Neuron (in vitro differentiated cells): ENCODE measurements at regions not wholly inside any gene's neighbourhood (a gene's known extent, or its start where the extent isn't known, plus 50 kb on each side); places are given as distances from the start of the nearest gene placed in this dataset.

Experiments
- H2AFZ ChIP-seq: one replicate; pipeline ENCODE4 v1.6.1; 2013; ENCODE audit warnings: low read depth, mild to moderate bottlenecking, inconsistent platforms, low read length, moderate library complexity
- H3K27me3 ChIP-seq: one replicate; pipeline ENCODE4 v1.6.1; 2013; ENCODE audit warnings: low read length; ENCODE audit not compliant: insufficient read depth
- H3K36me3 ChIP-seq: one replicate; pipeline ENCODE4 v1.6.1; 2013; ENCODE audit warnings: low read length; ENCODE audit not compliant: insufficient read depth
- H3K4me1 ChIP-seq: one replicate; pipeline ENCODE4 v1.6.1; 2013; ENCODE audit warnings: low read length; ENCODE audit not compliant: insufficient read depth
- H3K4me3 ChIP-seq: 2 replicates; pipeline ENCODE4 v1.5.1; 2013; ENCODE audit warnings: mild to moderate bottlenecking, low read length, moderate library complexity
- H3K9me3 ChIP-seq: one replicate; pipeline ENCODE4 v1.6.1; 2013; ENCODE audit warnings: low read length

DNA sequence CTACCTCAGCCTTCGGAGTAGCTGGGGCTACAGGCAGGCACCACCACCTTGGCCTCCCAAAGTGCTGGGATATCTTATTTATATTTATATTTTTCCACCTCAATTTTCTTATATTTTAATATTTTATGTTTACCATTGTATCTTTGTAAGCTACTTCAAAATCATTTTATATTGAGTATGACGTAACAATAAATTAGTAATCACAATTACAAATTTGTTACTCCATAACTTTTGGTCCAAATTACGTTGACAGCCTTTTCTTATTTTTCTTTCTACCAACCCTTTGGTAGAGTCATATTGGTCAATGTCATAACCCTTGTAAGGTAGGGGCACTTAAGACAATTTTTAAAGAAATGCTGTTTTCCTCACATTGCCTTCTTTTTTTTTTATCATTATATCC lies 104.0 kb upstream of the H2AZ1 start:
- Histone ChIP-seq H3K9me3 (no peaks in the 10 kb centered on the region), H3K4me3 (no peak overlapping the region), H3K36me3 (no peaks in the 10 kb centered on the region), H2AFZ (no peak overlapping the region), H3K27me3 (no peaks in the 10 kb centered on the region), H3K4me1 (no peaks in the 10 kb centered on the region)

DNA sequence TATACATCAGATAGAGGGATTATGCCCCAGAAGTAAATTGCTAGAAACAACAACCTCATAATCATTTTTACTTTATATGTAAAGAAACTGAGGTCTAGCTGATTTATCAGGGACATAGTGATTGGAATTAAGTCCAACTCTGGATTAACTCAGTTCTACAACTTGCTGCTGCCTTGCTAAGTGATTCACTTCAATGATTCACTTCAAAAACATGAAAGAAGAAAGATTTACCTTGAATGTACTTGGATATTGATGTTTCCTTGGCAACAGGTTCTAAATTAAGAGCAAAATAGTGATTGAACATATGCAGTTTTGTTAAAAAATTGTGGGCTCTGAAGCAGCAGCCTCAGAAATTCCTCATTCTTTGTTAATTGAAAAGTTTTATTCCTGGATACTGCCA lies 99.8 kb upstream of the H2AZ1 start:
- H3K9me3 ChIP-seq, result no peaks in the 10 kb centered on the region
- H3K27me3 ChIP-seq, result no peaks in the 10 kb centered on the region
- no peak overlapping the region for H3K4me3 ChIP-seq
- H2AFZ ChIP-seq, result no peak overlapping the region
- H3K4me1 ChIP-seq, result no peaks in the 10 kb centered on the region
- no peaks in the 10 kb centered on the region for H3K36me3 ChIP-seq

DNA sequence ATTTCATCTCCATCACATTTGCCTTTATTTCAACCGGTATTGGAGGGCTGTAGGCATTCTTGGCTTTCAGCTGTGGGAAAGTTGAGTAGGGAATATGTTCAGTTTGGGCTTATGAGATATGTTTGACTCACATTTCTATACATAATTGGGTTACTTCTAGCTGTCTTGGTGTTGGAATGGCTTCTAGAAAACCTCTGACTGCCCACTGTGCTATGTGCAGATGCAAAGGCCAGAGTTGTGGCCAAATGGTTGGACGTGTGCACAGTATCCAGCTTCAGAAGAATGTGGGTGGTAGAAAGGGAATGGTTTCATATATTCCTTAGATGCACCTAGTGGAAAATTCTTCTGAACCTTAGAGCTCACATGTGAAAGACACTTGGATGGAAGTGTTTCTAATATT lies 92.6 kb upstream of the H2AZ1 start:
- Histone ChIP-seq H3K4me1 (no peaks in the 10 kb centered on the region), H3K27me3 (no peaks in the 10 kb centered on the region), H3K4me3 (no peak overlapping the region), H2AFZ (no peak overlapping the region), H3K9me3 (no peaks in the 10 kb centered on the region), H3K36me3 (no peaks in the 10 kb centered on the region)

DNA sequence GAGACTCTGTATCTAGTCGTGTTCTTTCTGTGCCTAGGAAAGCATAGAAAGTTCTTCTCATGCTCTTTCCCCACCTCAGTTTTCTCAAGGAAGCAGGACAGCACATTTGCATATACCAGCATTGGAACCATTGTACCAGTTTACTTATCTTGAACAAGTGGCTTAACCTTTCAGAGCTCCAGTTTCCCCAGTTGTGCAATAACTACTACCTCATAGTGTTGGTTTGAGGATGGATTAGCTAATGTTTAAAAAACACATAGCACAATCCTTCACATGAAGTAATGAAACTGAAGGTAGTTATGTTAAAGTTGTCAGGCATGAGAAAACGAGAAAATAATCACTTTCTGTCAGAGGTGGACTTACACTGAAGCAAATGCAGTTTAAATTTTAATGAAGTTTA lies 92.2 kb upstream of the H2AZ1 start:
- no peaks in the 10 kb centered on the region for H3K4me1 ChIP-seq
- H3K4me3 ChIP-seq, result no peak overlapping the region
- H3K27me3 ChIP-seq, result no peaks in the 10 kb centered on the region
- no peaks in the 10 kb centered on the region for H3K9me3 ChIP-seq
- no peaks in the 10 kb centered on the region for H3K36me3 ChIP-seq
- H2AFZ ChIP-seq, result no peak overlapping the region

DNA sequence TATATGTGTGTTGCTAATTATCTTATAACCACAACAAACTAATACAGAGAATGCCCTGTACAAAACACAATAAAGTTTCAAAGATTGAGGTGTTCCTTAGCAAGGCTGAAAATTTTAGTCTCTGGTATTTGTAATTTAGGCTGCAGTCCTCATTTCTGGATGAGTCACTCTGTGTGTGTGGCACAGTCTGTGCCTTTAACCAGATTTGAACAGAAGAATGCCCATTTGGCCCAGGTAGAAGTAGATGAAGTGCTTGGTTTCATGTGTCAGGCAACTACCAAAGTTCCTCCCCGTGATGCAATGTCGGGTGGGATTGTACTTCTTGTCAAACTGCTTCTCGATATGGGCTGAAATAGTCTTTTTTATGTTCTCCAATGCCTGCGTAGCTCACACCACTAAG lies 91.6 kb upstream of the H2AZ1 start:
- Histone ChIP-seq H3K4me1 (no peaks in the 10 kb centered on the region), H3K9me3 (no peaks in the 10 kb centered on the region), H2AFZ (no peak overlapping the region), H3K4me3 (no peak overlapping the region), H3K27me3 (no peaks in the 10 kb centered on the region), H3K36me3 (no peaks in the 10 kb centered on the region)

DNA sequence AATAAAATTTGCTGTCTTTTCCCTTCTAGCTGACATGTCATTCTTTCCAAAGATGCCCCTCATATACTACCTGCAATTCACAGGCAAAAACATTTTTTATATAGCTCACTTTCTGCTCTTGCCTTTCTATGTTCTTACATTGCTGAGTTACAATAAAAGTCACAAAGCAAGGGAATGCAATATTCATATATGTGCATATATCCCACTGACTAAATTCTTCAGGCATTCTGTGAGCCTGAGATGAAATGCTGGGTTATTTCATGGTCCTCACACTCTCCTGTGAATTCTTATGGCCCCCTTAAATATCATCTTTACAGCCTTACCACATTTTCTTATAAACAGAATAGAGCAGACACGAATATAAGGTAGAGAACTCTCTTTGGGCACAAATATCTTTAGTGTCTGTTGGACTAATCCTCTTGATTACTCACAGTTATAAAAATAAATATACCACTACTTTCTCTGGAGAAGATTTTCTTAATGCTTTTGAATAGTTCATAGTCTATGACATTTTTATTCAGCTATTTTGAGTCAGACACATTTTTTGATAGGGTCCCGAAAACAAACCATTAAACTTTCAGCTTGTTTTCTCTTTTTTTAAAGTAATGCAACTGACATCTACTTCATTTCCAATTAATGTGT lies 84.1 kb upstream of the H2AZ1 start:
- Histone ChIP-seq H3K9me3 (no peaks in the 10 kb centered on the region), H3K36me3 (no peaks in the 10 kb centered on the region), H3K4me1 (no peaks in the 10 kb centered on the region), H2AFZ (no peak overlapping the region), H3K4me3 (no peak overlapping the region), H3K27me3 (no peaks in the 10 kb centered on the region)

DNA sequence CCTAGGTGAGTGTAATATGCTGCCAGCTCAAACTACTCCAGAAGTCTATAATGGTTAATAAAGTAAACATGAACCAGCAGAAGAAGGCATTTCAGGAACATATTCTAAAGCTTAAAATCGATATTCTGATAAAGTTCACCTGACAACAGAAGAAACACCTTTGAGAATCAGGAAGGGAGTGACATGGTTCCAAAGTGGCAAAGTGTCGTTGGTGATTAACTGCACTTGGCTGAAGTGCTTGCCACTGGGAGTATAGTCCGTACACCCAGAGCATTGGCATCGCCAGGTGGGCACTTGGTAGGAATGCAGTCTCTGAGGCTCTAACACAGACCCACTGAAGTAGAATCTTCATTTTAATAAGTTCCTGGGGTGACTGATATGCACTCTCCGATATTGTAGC lies 76.0 kb upstream of the H2AZ1 start:
- no peak overlapping the region for H2AFZ ChIP-seq
- H3K4me1 ChIP-seq, result peaks cover 4% of the 10 kb centered on the region
- H3K27me3 ChIP-seq, result no peaks in the 10 kb centered on the region
- no peaks in the 10 kb centered on the region for H3K9me3 ChIP-seq
- H3K4me3 ChIP-seq, result no peak overlapping the region
- no peaks in the 10 kb centered on the region for H3K36me3 ChIP-seq

DNA sequence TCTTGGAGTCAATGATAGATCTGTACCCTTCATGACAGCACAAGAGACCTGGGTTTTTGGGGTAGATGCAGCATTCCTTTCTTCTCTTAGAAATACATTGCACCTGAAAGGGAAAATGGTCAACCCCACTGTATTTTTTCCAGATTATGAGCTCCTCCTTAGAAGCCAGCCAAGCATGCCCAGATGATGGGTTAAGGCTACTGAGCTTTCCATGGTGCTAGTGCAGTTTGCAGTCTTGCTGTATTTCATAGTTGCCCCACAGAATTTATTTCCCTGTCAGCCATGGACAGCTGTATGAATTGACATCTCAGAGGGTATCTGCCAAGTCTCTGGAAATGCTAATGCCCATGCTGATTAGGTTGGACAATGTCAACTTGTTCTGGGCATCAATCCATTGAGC lies 73.7 kb upstream of the H2AZ1 start:
- no peak overlapping the region for H2AFZ ChIP-seq
- no peaks in the 10 kb centered on the region for H3K36me3 ChIP-seq
- no peaks in the 10 kb centered on the region for H3K27me3 ChIP-seq
- H3K4me1 ChIP-seq, result peaks cover 4% of the 10 kb centered on the region
- no peak overlapping the region for H3K4me3 ChIP-seq
- no peaks in the 10 kb centered on the region for H3K9me3 ChIP-seq

DNA sequence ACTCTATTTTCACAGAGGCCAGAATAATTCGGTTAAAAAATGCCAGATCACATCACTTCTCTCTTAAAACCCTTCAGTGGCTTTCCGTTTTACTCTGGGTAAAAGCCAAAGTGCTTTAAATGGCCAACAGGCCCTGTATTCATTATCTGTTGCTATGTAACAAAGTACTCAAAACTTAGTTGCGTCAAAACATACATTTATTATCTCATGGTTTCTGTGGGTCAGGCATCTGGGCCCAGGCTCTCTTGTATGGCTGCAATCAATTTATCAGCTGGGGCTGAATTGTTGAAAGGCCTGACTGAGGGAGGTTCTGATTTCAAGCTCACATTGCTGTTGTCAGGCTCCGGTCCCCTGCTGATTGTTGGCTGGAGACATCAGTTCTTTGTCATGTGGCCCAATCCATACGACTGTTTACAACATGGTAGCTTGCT lies 72.7 kb upstream of the H2AZ1 start:
- Histone ChIP-seq H3K36me3 (no peaks in the 10 kb centered on the region), H3K9me3 (no peaks in the 10 kb centered on the region), H3K4me1 (peaks cover 4% of the 10 kb centered on the region), H3K27me3 (no peaks in the 10 kb centered on the region), H3K4me3 (no peak overlapping the region), H2AFZ (peak overlapping the region; percentile 24)

DNA sequence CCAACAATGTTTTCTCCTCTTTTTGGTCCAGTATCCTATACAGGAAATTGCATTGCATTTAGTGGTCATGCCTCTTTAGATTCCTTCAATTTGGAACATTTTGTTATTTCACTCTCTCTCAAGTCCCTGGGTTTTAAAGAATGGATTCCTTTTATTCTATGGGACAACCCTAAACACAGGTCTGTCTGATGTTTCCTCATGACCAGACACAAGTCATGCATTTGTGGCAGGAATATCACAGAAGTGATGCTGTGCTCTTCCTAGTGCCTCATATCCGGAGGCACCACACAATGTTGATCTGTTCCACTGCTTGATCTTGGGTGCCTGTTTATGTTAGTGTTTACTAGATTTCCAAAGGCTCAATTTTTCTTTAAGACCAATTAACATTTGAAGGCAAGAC lies 69.7 kb upstream of the H2AZ1 start:
- Histone ChIP-seq H3K9me3 (no peaks in the 10 kb centered on the region), H3K27me3 (no peaks in the 10 kb centered on the region), H2AFZ (no peak overlapping the region), H3K4me1 (peaks cover 4% of the 10 kb centered on the region), H3K4me3 (no peak overlapping the region), H3K36me3 (no peaks in the 10 kb centered on the region)

DNA sequence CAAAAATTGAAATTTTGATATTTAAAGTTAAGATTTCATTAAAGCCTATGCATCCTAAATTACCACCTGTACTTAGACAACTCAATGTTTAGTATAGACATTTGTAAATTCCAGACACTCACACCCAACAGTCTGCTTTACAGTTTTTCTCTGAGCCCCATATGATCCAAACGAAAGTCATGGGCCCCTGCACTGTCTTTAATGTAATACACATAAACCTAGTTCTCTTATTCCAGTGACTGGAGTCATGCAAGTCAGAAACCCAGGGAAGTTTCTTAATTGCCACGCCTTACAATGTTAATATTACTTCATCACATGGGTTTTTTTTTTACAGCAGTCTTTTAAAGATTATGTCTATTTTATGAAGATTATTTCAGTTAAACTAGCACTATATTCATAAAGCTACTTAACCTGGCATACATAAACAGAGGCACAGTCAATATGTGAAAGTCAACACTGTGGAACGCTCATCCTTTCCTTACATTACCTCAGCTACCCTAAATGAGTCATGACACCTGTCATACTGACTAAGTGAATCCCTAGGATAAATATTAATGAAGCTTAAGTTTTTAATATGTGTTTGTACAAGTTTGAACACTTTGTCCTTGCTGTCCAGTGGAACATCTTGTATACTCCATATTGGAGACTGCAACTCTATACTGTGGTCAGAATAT lies 67.7 kb upstream of the H2AZ1 start:
- Histone ChIP-seq H2AFZ (no peak overlapping the region), H3K36me3 (no peaks in the 10 kb centered on the region)

DNA sequence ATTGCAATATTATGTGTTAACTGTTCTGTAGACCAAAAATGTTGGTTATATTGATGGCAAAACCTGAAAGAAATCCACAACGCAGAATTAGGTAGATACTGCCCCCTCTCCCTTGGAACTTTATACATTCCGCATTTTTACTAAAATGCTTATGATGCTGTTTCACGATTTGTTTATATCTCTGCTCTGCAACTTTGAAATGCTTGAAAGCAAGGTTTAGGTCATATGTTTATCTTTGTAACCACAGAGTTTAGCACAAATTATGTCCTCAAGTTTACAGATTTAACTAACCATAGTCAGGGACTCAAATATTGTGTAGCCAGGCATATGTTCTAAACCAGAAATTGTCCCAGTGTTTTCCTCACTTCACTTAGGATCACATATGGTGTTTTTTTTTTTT lies 66.1 kb upstream of the H2AZ1 start:
- Histone ChIP-seq H3K9me3 (no peaks in the 10 kb centered on the region), H3K27me3 (no peaks in the 10 kb centered on the region)

More for the DNA sequence above, 67.7 kb upstream of the H2AZ1 start:
- Histone ChIP-seq H3K9me3 (no peaks in the 10 kb centered on the region), H3K27me3 (no peaks in the 10 kb centered on the region), H3K4me1 (peaks cover 4% of the 10 kb centered on the region), H3K4me3 (no peak overlapping the region)

DNA sequence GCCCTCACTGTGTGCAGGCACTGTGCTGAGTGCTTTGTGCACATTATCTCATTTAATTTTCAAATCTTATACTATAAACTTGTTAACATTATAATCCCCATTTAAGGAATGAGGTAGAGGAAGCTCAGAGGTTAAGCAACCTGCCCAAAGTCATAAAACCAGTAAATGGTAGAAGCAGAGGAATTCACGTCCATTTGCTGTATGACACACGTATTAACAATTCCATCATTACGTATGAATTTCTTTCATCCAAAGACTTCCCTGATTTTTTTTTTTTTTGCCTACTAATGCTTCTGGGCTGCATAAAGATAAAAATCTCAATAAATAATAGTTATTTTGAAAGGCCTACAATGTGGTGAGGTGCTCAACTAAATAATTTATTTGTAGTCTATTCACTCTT lies 64.5 kb upstream of the H2AZ1 start:
- Histone ChIP-seq H3K9me3 (no peaks in the 10 kb centered on the region), H3K4me1 (no peaks in the 10 kb centered on the region), H2AFZ (no peak overlapping the region), H3K27me3 (no peaks in the 10 kb centered on the region), H3K4me3 (no peak overlapping the region), H3K36me3 (no peaks in the 10 kb centered on the region)

More for the DNA sequence above, 66.1 kb upstream of the H2AZ1 start:
- no peak overlapping the region for H2AFZ ChIP-seq
- H3K36me3 ChIP-seq, result no peaks in the 10 kb centered on the region
- H3K4me1 ChIP-seq, result no peaks in the 10 kb centered on the region
- H3K4me3 ChIP-seq, result no peak overlapping the region

DNA sequence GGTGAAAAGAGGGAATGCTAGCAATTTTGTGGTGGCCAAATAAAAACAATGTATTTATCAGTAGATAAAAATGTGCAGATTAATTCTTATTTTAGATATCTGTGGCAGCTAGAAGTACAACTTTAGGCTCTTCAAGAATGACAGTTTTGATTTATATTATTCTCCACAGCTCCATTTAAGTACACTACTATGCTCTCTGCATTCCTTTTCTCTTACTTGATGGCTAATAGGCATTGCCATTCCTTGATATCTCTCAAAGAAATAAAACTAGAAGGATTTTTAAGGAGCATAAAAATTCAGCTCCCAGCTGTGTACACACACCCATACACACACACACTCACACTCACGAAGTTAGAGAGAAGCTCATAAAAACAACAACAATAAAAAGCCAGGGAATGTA lies 59.4 kb upstream of the H2AZ1 start:
- Histone ChIP-seq H3K9me3 (no peaks in the 10 kb centered on the region), H3K4me3 (no peak overlapping the region), H3K36me3 (no peaks in the 10 kb centered on the region), H3K27me3 (no peaks in the 10 kb centered on the region), H2AFZ (no peak overlapping the region), H3K4me1 (no peaks in the 10 kb centered on the region)
